ENCODE measurements at regions not wholly inside any gene's neighbourhood (a gene's known extent, or its start where the extent isn't known, plus 50 kb on each side); places are given as distances from the start of the nearest gene placed in this dataset.

DNA sequence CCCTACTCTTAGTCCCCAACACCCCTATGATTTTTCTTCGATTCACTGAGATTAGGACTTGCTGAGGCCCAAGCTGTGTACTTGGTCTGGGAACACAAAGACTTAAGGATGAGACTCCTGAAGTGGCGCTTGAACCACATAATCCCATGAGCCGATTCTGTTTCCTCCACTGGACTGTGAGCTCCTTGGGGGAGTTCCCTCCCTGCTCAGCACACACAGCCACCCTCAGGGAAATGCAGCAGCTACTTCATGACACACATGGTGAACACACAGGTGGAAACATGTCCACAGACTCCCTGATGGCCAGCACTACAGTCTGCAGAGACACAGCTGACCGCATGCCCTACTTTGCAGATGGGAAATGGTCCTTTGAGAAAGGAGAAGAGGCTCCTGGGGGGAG, 101.1 kb downstream of the C5orf15 start:
- TF ChIP-seq SPI1 (IDR thresholded peaks at IDR 0.05; ENCODE audit: borderline replicate concordance, low read depth) (no peak), GABPA (IDR thresholded peaks at IDR 0.05; ENCODE audit: low read depth) (no peak), POLR2AphosphoS5 (IDR thresholded peaks at IDR 0.05; ENCODE audit: low read depth) (no peak)
- TF ChIP-seq, protein P1, sequence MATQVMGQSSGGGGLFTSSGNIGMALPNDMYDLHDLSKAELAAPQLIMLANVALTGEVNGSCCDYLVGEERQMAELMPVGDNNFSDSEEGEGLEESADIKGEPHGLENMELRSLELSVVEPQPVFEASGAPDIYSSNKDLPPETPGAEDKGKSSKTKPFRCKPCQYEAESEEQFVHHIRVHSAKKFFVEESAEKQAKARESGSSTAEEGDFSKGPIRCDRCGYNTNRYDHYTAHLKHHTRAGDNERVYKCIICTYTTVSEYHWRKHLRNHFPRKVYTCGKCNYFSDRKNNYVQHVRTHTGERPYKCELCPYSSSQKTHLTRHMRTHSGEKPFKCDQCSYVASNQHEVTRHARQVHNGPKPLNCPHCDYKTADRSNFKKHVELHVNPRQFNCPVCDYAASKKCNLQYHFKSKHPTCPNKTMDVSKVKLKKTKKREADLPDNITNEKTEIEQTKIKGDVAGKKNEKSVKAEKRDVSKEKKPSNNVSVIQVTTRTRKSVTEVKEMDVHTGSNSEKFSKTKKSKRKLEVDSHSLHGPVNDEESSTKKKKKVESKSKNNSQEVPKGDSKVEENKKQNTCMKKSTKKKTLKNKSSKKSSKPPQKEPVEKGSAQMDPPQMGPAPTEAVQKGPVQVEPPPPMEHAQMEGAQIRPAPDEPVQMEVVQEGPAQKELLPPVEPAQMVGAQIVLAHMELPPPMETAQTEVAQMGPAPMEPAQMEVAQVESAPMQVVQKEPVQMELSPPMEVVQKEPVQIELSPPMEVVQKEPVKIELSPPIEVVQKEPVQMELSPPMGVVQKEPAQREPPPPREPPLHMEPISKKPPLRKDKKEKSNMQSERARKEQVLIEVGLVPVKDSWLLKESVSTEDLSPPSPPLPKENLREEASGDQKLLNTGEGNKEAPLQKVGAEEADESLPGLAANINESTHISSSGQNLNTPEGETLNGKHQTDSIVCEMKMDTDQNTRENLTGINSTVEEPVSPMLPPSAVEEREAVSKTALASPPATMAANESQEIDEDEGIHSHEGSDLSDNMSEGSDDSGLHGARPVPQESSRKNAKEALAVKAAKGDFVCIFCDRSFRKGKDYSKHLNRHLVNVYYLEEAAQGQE (IDR thresholded peaks at IDR 0.05; ENCODE audit: insufficient replicate concordance, low read depth), result no peak
- TF ChIP-seq, protein P2, sequence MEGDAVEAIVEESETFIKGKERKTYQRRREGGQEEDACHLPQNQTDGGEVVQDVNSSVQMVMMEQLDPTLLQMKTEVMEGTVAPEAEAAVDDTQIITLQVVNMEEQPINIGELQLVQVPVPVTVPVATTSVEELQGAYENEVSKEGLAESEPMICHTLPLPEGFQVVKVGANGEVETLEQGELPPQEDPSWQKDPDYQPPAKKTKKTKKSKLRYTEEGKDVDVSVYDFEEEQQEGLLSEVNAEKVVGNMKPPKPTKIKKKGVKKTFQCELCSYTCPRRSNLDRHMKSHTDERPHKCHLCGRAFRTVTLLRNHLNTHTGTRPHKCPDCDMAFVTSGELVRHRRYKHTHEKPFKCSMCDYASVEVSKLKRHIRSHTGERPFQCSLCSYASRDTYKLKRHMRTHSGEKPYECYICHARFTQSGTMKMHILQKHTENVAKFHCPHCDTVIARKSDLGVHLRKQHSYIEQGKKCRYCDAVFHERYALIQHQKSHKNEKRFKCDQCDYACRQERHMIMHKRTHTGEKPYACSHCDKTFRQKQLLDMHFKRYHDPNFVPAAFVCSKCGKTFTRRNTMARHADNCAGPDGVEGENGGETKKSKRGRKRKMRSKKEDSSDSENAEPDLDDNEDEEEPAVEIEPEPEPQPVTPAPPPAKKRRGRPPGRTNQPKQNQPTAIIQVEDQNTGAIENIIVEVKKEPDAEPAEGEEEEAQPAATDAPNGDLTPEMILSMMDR (IDR thresholded peaks at IDR 0.05; ENCODE audit: insufficient read depth, low read length), result no peak
- no peak overlapping the region for H3K4me3 ChIP-seq (replicated peaks; ENCODE audit: insufficient read depth, low read length)
- H3K27me3 ChIP-seq (ENCODE audit: insufficient read depth, poor library complexity, severe bottlenecking), result no peaks in the 10 kb centered on the region
- DNase-seq (ENCODE audit: low read depth in 1 of 2, low spot score in 1 of 2), result no peak
- H3K27ac ChIP-seq (replicated peaks), result no peak overlapping the region

DNA sequence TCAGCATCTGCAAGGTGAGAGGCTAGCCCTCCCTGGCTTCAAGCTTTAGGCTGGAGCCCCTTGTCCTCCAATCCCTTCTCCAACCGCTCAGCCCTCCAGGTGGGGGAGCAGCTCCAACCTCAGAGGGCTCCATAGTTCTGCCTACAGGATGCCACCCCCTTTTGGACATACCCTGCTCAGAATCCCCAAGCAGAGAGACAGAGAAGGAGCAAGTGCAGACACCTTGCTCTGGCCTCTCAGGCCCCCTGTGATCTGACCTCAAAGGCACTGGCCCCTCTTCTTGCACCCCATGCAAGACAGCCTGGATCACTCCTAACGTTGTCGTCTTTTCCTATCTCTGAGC, 101.6 kb downstream of the C5orf15 start:
- H3K27ac ChIP-seq (replicated peaks), result no peak overlapping the region
- no peak overlapping the region for H3K4me3 ChIP-seq (replicated peaks; ENCODE audit: insufficient read depth, low read length)
- no peak for DNase-seq (ENCODE audit: low read depth in 1 of 2, low spot score in 1 of 2)
- no peaks in the 10 kb centered on the region for H3K27me3 ChIP-seq (ENCODE audit: insufficient read depth, poor library complexity, severe bottlenecking)
- TF ChIP-seq, protein P1 (IDR thresholded peaks at IDR 0.05; ENCODE audit: insufficient replicate concordance, low read depth), result no peak
- TF ChIP-seq, protein P2 (IDR thresholded peaks at IDR 0.05; ENCODE audit: insufficient read depth, low read length), result no peak
- TF ChIP-seq POLR2AphosphoS5 (IDR thresholded peaks at IDR 0.05; ENCODE audit: low read depth), result no peak
- no peak for TF ChIP-seq SPI1 (IDR thresholded peaks at IDR 0.05; ENCODE audit: borderline replicate concordance, low read depth)
- no peak for TF ChIP-seq GABPA (IDR thresholded peaks at IDR 0.05; ENCODE audit: low read depth)

DNA sequence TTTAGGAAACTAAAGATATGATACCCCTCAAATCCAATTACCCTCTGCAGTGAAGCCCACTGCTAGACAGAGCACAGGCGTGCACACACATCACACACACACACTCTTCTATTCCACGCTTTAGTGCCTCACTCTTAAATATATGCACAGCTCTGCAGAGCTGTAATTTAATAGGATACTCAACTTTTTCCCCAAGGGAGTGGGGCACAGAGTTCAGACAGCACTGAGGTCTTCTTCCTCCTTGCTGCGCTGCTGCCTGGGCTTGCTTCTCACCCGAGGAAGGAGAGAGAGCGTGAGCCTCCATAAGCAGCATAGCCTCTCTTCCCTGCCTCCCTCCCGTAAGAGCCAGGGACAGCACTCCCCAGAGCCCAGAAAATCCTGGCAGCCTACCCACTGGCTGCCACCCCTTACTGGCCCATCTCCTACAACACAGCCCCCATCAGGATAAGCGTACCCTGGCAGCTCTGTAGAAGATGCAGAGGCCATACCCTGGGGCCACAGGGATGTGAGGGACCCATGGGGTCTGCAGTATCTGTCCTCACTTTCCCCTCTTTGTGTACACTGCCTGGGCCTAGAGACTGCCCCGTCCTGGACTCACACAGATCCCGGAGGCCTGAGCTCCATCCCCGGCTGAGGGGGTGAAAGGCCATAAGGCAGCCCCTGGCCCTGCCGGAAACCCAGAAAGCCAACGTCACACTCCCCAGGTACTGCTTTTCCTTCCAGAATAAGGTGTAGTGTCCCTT, 102.1 kb downstream of the C5orf15 start:
- Histone ChIP-seq H3K27me3 (ENCODE audit: insufficient read depth, poor library complexity, severe bottlenecking) (no peaks in the 10 kb centered on the region), H3K4me3 (replicated peaks; ENCODE audit: insufficient read depth, low read length) (no peak overlapping the region), H3K27ac (replicated peaks) (no peak overlapping the region)
- no peak for DNase-seq (ENCODE audit: low read depth in 1 of 2, low spot score in 1 of 2)
- TF ChIP-seq GABPA (IDR thresholded peaks at IDR 0.05; ENCODE audit: low read depth), result no peak
- TF ChIP-seq, protein P1 (IDR thresholded peaks at IDR 0.05; ENCODE audit: insufficient replicate concordance, low read depth), result no peak
- TF ChIP-seq, protein P2 (IDR thresholded peaks at IDR 0.05; ENCODE audit: insufficient read depth, low read length), result no peak
- no peak for TF ChIP-seq SPI1 (IDR thresholded peaks at IDR 0.05; ENCODE audit: borderline replicate concordance, low read depth)
- TF ChIP-seq POLR2AphosphoS5 (IDR thresholded peaks at IDR 0.05; ENCODE audit: low read depth), result no peak

Data from HL-60 (cell line).